ENCODE measurements at regions not wholly inside any gene's neighbourhood (a gene's known extent, or its start where the extent isn't known, plus 50 kb on each side); places are given as distances from the start of the nearest gene placed in this dataset.

- TF ChIP-seq CTCF (conservative IDR thresholded peaks at IDR 0.05; ENCODE audit: low read length) (no peak), EZH2phosphoT487 (IDR thresholded peaks at IDR 0.05; ENCODE audit: borderline replicate concordance, low read depth, low read length) (no peak)
Measured at GRCh38 chr11:60610702-60611101, 88.7 kb upstream of the MS4A8 start.

All from OCI-LY7 (cell line).